CD14-positive monocyte (primary cell): ENCODE measurements at regions not wholly inside any gene's neighbourhood (a gene's known extent, or its start where the extent isn't known, plus 50 kb on each side); places are given as distances from the start of the nearest gene placed in this dataset.
"Not testable (repeated sequence)": the region's sequence is repeated elsewhere in the genome, so short reads cannot be mapped to it uniquely, and the experiment has no call there.

ENCODE experiments used
- DNase-seq, 3 donors: peaks; one replicate each; pipeline ENCODE4 v3.0.0-alpha.2; 2011 to 2022
- H2AFZ ChIP-seq: 2 replicates; pipeline ENCODE4 v1.6.0; 2012; ENCODE audit warnings: mild to moderate bottlenecking, low read depth, low read length, inconsistent platforms; ENCODE audit not compliant: insufficient read depth, poor library complexity, severe bottlenecking
- H3K27ac ChIP-seq, 2 donors: 1 replicate in 1 of 2; 2 replicates in 1 of 2; pipeline ENCODE4 v1.5.1; 2012 to 2013; ENCODE audit warnings: low read length in 2 of 2, control low read depth in 1 of 2, inconsistent platforms in 1 of 2, low read depth in 1 of 2, mild to moderate bottlenecking in 1 of 2
- H3K27me3 ChIP-seq, 2 donors: one replicate each; pipeline versions ENCODE4 v1.6.0 to v1.6.1; 2011 to 2013; ENCODE audit warnings: low read length in 2 of 2; ENCODE audit not compliant: control insufficient read depth in 2 of 2, insufficient read depth in 2 of 2
- H3K36me3 ChIP-seq, 2 donors: replicated peaks in 1 of 2; 1 replicate in 1 of 2; 2 replicates in 1 of 2; pipeline versions ENCODE4 v1.5.1 to v1.6.1; 2012 to 2013; ENCODE audit warnings: low read length in 2 of 2, control low read depth in 1 of 2, inconsistent platforms in 1 of 2, mild to moderate bottlenecking in 1 of 2; ENCODE audit not compliant: insufficient read depth in 2 of 2, control insufficient read depth in 1 of 2
- H3K4me1 ChIP-seq, 2 donors: 1 replicate in 1 of 2; 2 replicates in 1 of 2; pipeline versions ENCODE4 v1.5.1 to v1.6.1; 2012 to 2013; ENCODE audit warnings: low read length in 2 of 2, control low read depth in 1 of 2, inconsistent platforms in 1 of 2, mild to moderate bottlenecking in 1 of 2, moderate library complexity in 1 of 2; ENCODE audit not compliant: insufficient read depth in 2 of 2, control insufficient read depth in 1 of 2
- H3K4me2 ChIP-seq: replicated peaks from 2 replicates; pipeline ENCODE3; 2012; ENCODE audit warnings: low read length, moderate library complexity, mild to moderate bottlenecking; ENCODE audit not compliant: poor library complexity, severe bottlenecking; ENCODE audit errors: extremely low read depth
- H3K4me3 ChIP-seq, 3 experiments: fragments of 200-600 bp in 1 of 3; sonication (generic) in 1 of 3; replicated peaks in 1 of 3; 1 replicate in 2 of 3; 2 replicates in 1 of 3; pipeline ENCODE4 v1.5.1; 2011 to 2013; ENCODE audit warnings: low read length in 3 of 3, mild to moderate bottlenecking in 3 of 3, control low read depth in 2 of 3, low read depth in 2 of 3, inconsistent platforms in 1 of 3, moderate library complexity in 1 of 3
- H3K79me2 ChIP-seq: 2 replicates; pipeline ENCODE4 v1.6.0; 2012; ENCODE audit warnings: mild to moderate bottlenecking, control low read depth, inconsistent platforms, low read length, moderate library complexity; ENCODE audit not compliant: insufficient read depth
- H3K9ac ChIP-seq: 2 replicates; pipeline ENCODE4 v1.6.0; 2017; ENCODE audit warnings: low read length, mild to moderate bottlenecking; ENCODE audit not compliant: insufficient read depth, poor library complexity, severe bottlenecking
- H3K9me3 ChIP-seq, 2 donors: replicated peaks in 1 of 2; 1 replicate in 1 of 2; 2 replicates in 1 of 2; pipeline versions ENCODE4 v1.5.1 to v1.6.1; 2012 to 2013; ENCODE audit warnings: low read length in 2 of 2, control low read depth in 1 of 2; ENCODE audit not compliant: control insufficient read depth in 1 of 2, insufficient read depth in 1 of 2
- H4K20me1 ChIP-seq: 2 replicates; pipeline ENCODE4 v1.6.0; 2012; ENCODE audit warnings: mild to moderate bottlenecking, low read length, control low read depth, moderate library complexity; ENCODE audit not compliant: insufficient read depth
- H3K27ac Mint-ChIP-seq, 7 donors: one replicate each; pipeline ENCODE4 v1.8.0; 2020; ENCODE audit warnings: mild to moderate bottlenecking in 7 of 7, mixed read lengths in 7 of 7, moderate library complexity in 6 of 7, inconsistent platforms in 2 of 7
- H3K27me3 Mint-ChIP-seq, 3 donors: one replicate each; pipeline ENCODE4 v1.8.0; 2021 to 2022; ENCODE audit warnings: low read depth in 3 of 3, mild to moderate bottlenecking in 3 of 3, mixed read lengths in 3 of 3, moderate library complexity in 3 of 3, inconsistent platforms in 1 of 3
- H3K36me3 Mint-ChIP-seq, 2 donors: one replicate each; pipeline ENCODE4 v1.8.0; 2020; ENCODE audit warnings: mixed read lengths in 2 of 2, inconsistent platforms in 1 of 2, mild to moderate bottlenecking in 1 of 2
- H3K4me1 Mint-ChIP-seq: one replicate; pipeline ENCODE4 v1.8.0; 2020; ENCODE audit warnings: mild to moderate bottlenecking, mixed read lengths
- H3K4me3 Mint-ChIP-seq, 2 donors: one replicate each; pipeline ENCODE4 v1.8.0; 2020; ENCODE audit warnings: mild to moderate bottlenecking in 2 of 2, mixed read lengths in 2 of 2, moderate library complexity in 1 of 2
- H3K9me3 Mint-ChIP-seq, 7 donors: one replicate each; pipeline ENCODE4 v1.8.0; 2020 to 2022; ENCODE audit warnings: mixed read lengths in 7 of 7, mild to moderate bottlenecking in 6 of 7, moderate library complexity in 6 of 7, inconsistent platforms in 2 of 7
- CTCF ChIP-seq: fragments of 200-600 bp; IDR thresholded peaks from one replicate; pipeline ENCODE4 v1.8.0; 2022; ENCODE audit warnings: antibody characterized with exemption, mild to moderate bottlenecking
- intact Hi-C, 2 donors: fragments of 100-400 bp; cut with micrococcal nuclease; formaldehyde crosslinking; loops; one replicate each; pipeline versions ENCODE4 v1.15.0 to v1.15.1; 2023

GRCh38 chr12:82600379-82600778 is 86.3 kb upstream of the TMTC2 start:
- H3K27me3 Mint-ChIP-seq = no peaks in the 10 kb centered on the region
- Histone ChIP-seq H3K79me2 (no peaks in the 10 kb centered on the region), H3K36me3 (no peaks in the 10 kb centered on the region), H3K9ac (no peak overlapping the region), H3K27me3 (no peaks in the 10 kb centered on the region), H3K4me1 (no peaks in the 10 kb centered on the region), H2AFZ (no peak overlapping the region), H3K4me3 (no peak overlapping the region), H4K20me1 (no peaks in the 10 kb centered on the region), H3K4me2 (no peak overlapping the region), H3K27ac (no peak overlapping the region), H3K9me3 (no peaks in the 10 kb centered on the region)
- peaks cover 0 to 4% (median 2%) of the 10 kb centered on the region in 7 donors for H3K9me3 Mint-ChIP-seq
- TF ChIP-seq CTCF = no peak
- no peaks in the 10 kb centered on the region for H3K4me1 Mint-ChIP-seq
- no peak overlapping the region for H3K27ac Mint-ChIP-seq
- H3K4me3 Mint-ChIP-seq = no peak overlapping the region
- no peak for DNase-seq
- intact Hi-C loops = no loop called here
- H3K36me3 Mint-ChIP-seq = no peaks in the 10 kb centered on the region

- H3K27ac Mint-ChIP-seq, H3K36me3 ChIP-seq, H3K4me1 Mint-ChIP-seq, intact Hi-C loops, H3K9me3 Mint-ChIP-seq, H3K4me1 ChIP-seq, H3K27ac ChIP-seq, H4K20me1 ChIP-seq, H2AFZ ChIP-seq, H3K4me3 ChIP-seq, H3K79me2 ChIP-seq, H3K4me2 ChIP-seq, H3K36me3 Mint-ChIP-seq, H3K27me3 ChIP-seq, H3K27me3 Mint-ChIP-seq, DNase-seq, H3K9ac ChIP-seq, H3K9me3 ChIP-seq, H3K4me3 Mint-ChIP-seq: not testable (repeated sequence)
Observed at GRCh38 chr12:82603647-82604046, 83.1 kb upstream of the TMTC2 start.
